HUES6 (cell line): ENCODE measurements at regions not wholly inside any gene's neighbourhood (a gene's known extent, or its start where the extent isn't known, plus 50 kb on each side); places are given as distances from the start of the nearest gene placed in this dataset.
"Not testable (repeated sequence)": the region's sequence is repeated elsewhere in the genome, so short reads cannot be mapped to it uniquely, and the experiment has no call there.

Source experiments
- H3K27ac ChIP-seq: 2 replicates; pipeline ENCODE4 v1.7.0; 2013; ENCODE audit warnings: low read depth, mild to moderate bottlenecking, low read length, inconsistent platforms
- H3K27me3 ChIP-seq: 2 replicates; pipeline ENCODE4 v1.6.1; 2013; ENCODE audit warnings: low read length; ENCODE audit not compliant: control insufficient read depth, insufficient read depth
- H3K36me3 ChIP-seq: 2 replicates; pipeline ENCODE4 v1.6.1; 2013; ENCODE audit warnings: low read length; ENCODE audit not compliant: control insufficient read depth, insufficient read depth
- H3K4me1 ChIP-seq: 2 replicates; pipeline ENCODE4 v1.6.1; 2013; ENCODE audit warnings: low read length; ENCODE audit not compliant: control insufficient read depth, insufficient read depth
- H3K4me3 ChIP-seq: 2 replicates; pipeline ENCODE4 v1.5.1; 2013; ENCODE audit warnings: low read depth, low read length
- H3K9ac ChIP-seq: one replicate; pipeline ENCODE4 v1.6.1; 2013; ENCODE audit warnings: mild to moderate bottlenecking, low read length
- H3K9me3 ChIP-seq: 2 replicates; pipeline ENCODE4 v1.6.1; 2013; ENCODE audit warnings: low read depth, low read length; ENCODE audit not compliant: control insufficient read depth, insufficient read depth

DNA sequence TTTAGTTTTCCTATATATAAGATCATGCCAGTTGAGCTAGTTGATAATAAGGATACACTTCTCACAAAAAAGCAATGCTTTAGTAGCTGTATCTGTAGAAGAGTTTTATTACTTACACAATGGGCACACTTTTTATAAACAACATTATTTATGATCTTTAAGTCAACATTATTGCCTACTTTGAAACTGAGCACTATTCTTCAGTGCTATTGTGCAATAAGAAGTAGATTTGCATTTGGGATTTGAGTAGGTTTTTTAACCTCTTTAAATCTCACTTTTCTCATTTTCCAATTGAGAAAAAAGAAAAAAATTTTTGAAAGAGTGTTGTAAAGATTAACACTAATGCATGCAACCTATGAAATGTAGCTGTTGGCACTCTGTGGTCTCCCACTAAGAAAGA lies 1198.3 kb downstream of the GALC start:
- no peak overlapping the region for H3K27ac ChIP-seq
- no peak overlapping the region for H3K9ac ChIP-seq
- H3K4me3 ChIP-seq = no peak overlapping the region
- peaks cover 8% of the 10 kb centered on the region for H3K9me3 ChIP-seq
- no peaks in the 10 kb centered on the region for H3K36me3 ChIP-seq
- H3K27me3 ChIP-seq = no peaks in the 10 kb centered on the region
- no peaks in the 10 kb centered on the region for H3K4me1 ChIP-seq

GRCh38 chr14:86790408-86791364 lies 1202.3 kb downstream of the GALC start:
- H3K4me1 ChIP-seq = no peaks in the 10 kb centered on the region

DNA sequence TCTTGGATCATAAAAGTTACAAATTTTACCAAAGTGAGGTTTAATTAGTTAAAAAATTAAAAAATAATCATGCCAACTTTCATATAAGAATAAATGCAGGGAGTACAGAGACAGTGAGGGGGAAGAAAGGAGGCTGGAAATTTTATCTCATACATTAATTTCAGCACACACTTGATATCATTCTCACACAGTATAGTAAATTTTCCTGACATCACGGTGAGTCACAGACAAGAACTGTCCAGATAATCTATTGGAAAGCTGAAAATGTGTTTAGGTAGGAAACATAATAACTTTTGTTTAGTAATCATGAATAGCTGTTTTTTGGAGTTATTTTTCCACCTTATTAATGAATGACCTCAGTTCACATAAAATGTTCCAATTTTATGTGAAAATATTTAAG lies 1204.8 kb downstream of the GALC start:
- no peak overlapping the region for H3K4me3 ChIP-seq
- H3K9ac ChIP-seq = no peak overlapping the region
- H3K27me3 ChIP-seq = no peaks in the 10 kb centered on the region
- no peak overlapping the region for H3K27ac ChIP-seq
- no peaks in the 10 kb centered on the region for H3K4me1 ChIP-seq
- no peaks in the 10 kb centered on the region for H3K36me3 ChIP-seq
- H3K9me3 ChIP-seq = peaks cover 8% of the 10 kb centered on the region

More at GRCh38 chr14:86790408-86791364, 1202.3 kb downstream of the GALC start:
- no peaks in the 10 kb centered on the region for H3K27me3 ChIP-seq
- no peak overlapping the region for H3K4me3 ChIP-seq
- no peak overlapping the region for H3K27ac ChIP-seq
- H3K9ac ChIP-seq = no peak overlapping the region
- H3K9me3 ChIP-seq = peaks cover 8% of the 10 kb centered on the region
- H3K36me3 ChIP-seq = no peaks in the 10 kb centered on the region

DNA sequence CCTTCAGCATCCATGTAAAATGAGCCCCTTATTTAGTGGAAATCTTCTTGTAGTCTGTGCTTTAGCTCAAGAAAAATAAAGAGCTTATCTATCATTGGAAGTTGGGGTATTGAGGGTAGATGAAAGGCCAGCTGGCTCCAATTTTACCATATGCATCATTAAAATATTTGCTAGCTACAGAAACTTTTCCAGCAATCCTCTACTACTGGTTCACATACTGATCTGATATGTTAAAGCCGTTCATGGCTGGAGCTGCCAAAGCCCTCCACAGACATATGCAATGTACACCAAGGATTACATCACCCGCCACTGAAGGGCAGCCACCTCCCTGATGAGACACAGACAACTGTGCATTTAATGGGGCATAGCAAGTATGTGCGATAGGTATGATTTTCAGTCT lies 1205.3 kb downstream of the GALC start:
- Histone ChIP-seq H3K9ac (no peak overlapping the region), H3K27ac (no peak overlapping the region), H3K4me1 (no peaks in the 10 kb centered on the region), H3K36me3 (no peaks in the 10 kb centered on the region), H3K27me3 (no peaks in the 10 kb centered on the region), H3K4me3 (no peak overlapping the region), H3K9me3 (peaks cover 8% of the 10 kb centered on the region)

- Histone ChIP-seq H3K9me3 (no peaks in the 10 kb centered on the region), H3K4me3 (no peak overlapping the region), H3K27ac (no peak overlapping the region), H3K27me3 (no peaks in the 10 kb centered on the region), H3K9ac (no peak overlapping the region), H3K4me1 (peaks cover 2% of the 10 kb centered on the region; the same call in 1 of the 2 replicates), H3K36me3 (no peaks in the 10 kb centered on the region)
Measured at GRCh38 chr14:86782092-86782580, 1210.8 kb downstream of the GALC start.

DNA sequence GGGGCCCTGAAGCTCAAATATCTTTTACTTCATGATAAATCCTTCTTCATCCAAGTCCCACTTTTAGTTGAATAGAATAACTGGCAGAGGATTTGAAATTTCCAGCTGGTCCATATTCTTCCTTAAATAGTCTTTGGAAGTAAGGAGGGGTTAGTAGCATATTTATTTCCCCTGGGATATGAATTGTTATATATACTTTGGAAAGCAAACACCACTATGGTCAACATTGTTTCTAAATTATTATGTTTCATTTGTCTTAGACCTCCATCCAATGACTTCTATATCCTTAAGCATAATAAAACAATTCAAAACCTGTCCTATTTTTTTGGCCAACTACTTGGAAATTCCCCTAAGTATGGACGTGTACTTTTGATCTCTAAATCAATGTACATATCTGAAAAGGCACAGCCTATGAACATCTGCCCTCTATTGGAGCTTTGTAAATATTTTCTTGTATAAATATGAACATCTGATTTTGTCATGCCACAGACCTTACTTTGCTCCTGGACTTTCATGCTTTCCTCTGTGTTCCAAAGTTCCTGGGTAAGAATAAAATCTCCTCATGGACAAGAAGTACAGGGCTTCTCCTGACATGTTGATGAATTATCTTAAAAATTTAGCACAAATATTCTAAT lies 1212.0 kb downstream of the GALC start:
- Histone ChIP-seq H3K4me1 (peaks cover 2% of the 10 kb centered on the region; the same call in 1 of the 2 replicates), H3K36me3 (no peaks in the 10 kb centered on the region), H3K27ac (no peak overlapping the region), H3K9ac (no peak overlapping the region), H3K4me3 (no peak overlapping the region), H3K9me3 (peaks cover 11% of the 10 kb centered on the region), H3K27me3 (no peaks in the 10 kb centered on the region)

DNA sequence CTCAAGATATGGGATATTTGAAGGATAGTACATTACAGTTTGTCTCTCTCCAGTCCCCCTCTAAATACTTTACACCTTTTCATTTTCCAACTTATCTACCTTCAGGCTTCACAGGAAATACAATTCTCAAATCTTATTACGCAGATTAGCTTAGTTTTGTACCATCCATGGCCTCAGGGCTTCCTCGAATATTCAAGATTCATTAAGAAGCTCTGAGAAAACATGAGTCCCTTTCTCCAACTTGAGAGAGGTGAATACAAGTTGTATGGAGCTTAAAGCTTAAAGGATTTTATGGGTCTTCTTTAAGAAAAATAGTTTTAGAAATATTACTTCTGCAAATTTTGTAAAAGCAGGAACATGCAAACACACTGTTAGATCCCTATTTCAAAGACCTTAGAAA lies 1212.5 kb downstream of the GALC start:
- Histone ChIP-seq H3K4me1 (peaks cover 2% of the 10 kb centered on the region; the same call in 1 of the 2 replicates), H3K4me3 (no peak overlapping the region)

DNA sequence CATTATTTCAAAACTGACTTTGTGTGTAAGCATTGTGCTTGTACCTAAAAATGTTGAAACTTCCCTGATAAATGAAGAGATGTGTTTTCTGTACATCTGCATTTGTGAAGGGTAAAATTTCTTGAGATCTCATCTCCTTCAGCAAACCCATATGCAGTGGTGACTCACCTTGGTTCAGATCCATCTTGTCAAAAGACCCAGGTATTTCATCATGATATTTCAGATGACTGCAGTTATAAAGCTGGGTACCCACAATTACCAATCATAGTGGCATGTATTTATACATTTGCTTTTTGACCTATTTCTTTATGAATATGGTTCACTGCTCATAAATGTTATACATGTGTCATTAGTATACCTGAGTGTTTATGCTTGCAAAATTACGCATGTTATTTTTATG lies 1213.6 kb downstream of the GALC start:
- Histone ChIP-seq H3K4me3 (no peak overlapping the region), H3K36me3 (no peaks in the 10 kb centered on the region), H3K9me3 (peaks cover 15% of the 10 kb centered on the region), H3K27me3 (no peaks in the 10 kb centered on the region), H3K9ac (no peak overlapping the region), H3K27ac (no peak overlapping the region), H3K4me1 (peaks cover 2% of the 10 kb centered on the region; the same call in 1 of the 2 replicates)

More for the DNA sequence above, 1212.5 kb downstream of the GALC start:
- H3K36me3 ChIP-seq = no peaks in the 10 kb centered on the region
- H3K27me3 ChIP-seq = no peaks in the 10 kb centered on the region
- peaks cover 11% of the 10 kb centered on the region for H3K9me3 ChIP-seq
- H3K27ac ChIP-seq = no peak overlapping the region
- no peak overlapping the region for H3K9ac ChIP-seq

GRCh38 chr14:86777963-86778602 lies 1214.9 kb downstream of the GALC start:
- Histone ChIP-seq H3K9me3 (peaks cover 15% of the 10 kb centered on the region), H3K36me3 (no peaks in the 10 kb centered on the region), H3K27ac (no peak overlapping the region), H3K4me3 (no peak overlapping the region), H3K4me1 (peaks cover 2% of the 10 kb centered on the region; the same call in 1 of the 2 replicates), H3K9ac (no peak overlapping the region), H3K27me3 (no peaks in the 10 kb centered on the region)

GRCh38 chr14:86775896-86776295 lies 1217.1 kb downstream of the GALC start:
- H3K9me3 ChIP-seq = peaks cover 15% of the 10 kb centered on the region
- not testable (repeated sequence) for H3K4me1 ChIP-seq, H3K36me3 ChIP-seq

More at GRCh38 chr14:86775896-86776295, 1217.1 kb downstream of the GALC start:
- H3K27me3 ChIP-seq, H3K4me3 ChIP-seq, H3K9ac ChIP-seq, H3K27ac ChIP-seq: not testable (repeated sequence)
